OCI-LY7 (cell line): ENCODE measurements at regions not wholly inside any gene's neighbourhood (a gene's known extent, or its start where the extent isn't known, plus 50 kb on each side); places are given as distances from the start of the nearest gene placed in this dataset.

Experiments
- BruUV-seq: library from RNA; stranded (reverse); fragments of 400-500 nt; replicated peaks from 2 replicates; lab custom pipeline; 2021; lab: Mats Ljungman, UMichigan
- CTCF ChIA-PET: fragments of 300-600 bp; sonication (Branson Sonifier 250); formaldehyde crosslinking; loops from one replicate; lab custom pipeline; 2022; ENCODE audit warnings: antibody characterized with exemption; ENCODE audit not compliant: unreplicated experiment; lab: Charles Lee
- POLR2A ChIA-PET: fragments of 300-600 bp; sonication (Branson Sonifier 250); formaldehyde crosslinking; loops from one replicate; lab custom pipeline; 2022; ENCODE audit warnings: antibody characterized with exemption; lab: Charles Lee
- DNase-seq: peaks from one replicate; pipeline ENCODE4 v3.0.0-alpha.2; 2015; ENCODE audit warnings: low spot score
- H2AFZ ChIP-seq: fragments of 200-600 bp; sonication (generic), shearing (Covaris generic); 2 replicates; pipeline ENCODE4 v1.6.1; 2014; ENCODE audit warnings: mild to moderate bottlenecking, antibody characterized with exemption, low read length, moderate library complexity
- H3K27ac ChIP-seq: fragments of 200-600 bp; sonication (generic); 2 replicates; pipeline ENCODE4 v1.5.1; 2014; ENCODE audit warnings: mixed run types, low read depth, mild to moderate bottlenecking, moderate library complexity, low read length, inconsistent platforms; ENCODE audit not compliant: poor library complexity, severe bottlenecking
- H3K36me3 ChIP-seq: fragments of 200-600 bp; sonication (generic); 2 replicates; pipeline ENCODE4 v1.6.1; 2014; ENCODE audit warnings: mild to moderate bottlenecking, antibody characterized with exemption, low read length, moderate library complexity, mixed read lengths; ENCODE audit not compliant: insufficient read depth
- H3K4me1 ChIP-seq: fragments of 200-600 bp; sonication (generic); 2 replicates; pipeline ENCODE4 v1.5.1; 2014; ENCODE audit warnings: mild to moderate bottlenecking, low read length; ENCODE audit not compliant: insufficient read depth, poor library complexity, severe bottlenecking
- H3K4me2 ChIP-seq: fragments of 200-600 bp; sonication (generic); 2 replicates; pipeline ENCODE4 v1.6.1; 2014; ENCODE audit warnings: mild to moderate bottlenecking, low read length
- H3K4me3 ChIP-seq: fragments of 200-600 bp; sonication (generic); 2 replicates; pipeline ENCODE4 v1.5.1; 2014; ENCODE audit warnings: mild to moderate bottlenecking, low read depth, low read length; ENCODE audit not compliant: poor library complexity, severe bottlenecking
- H3K79me2 ChIP-seq: fragments of 200-600 bp; sonication (generic); 2 replicates; pipeline ENCODE4 v1.6.1; 2016; ENCODE audit warnings: low read depth, mild to moderate bottlenecking, low read length, moderate library complexity, mixed read lengths; ENCODE audit not compliant: insufficient read depth
- H3K9me2 ChIP-seq: fragments of 200-600 bp; sonication (generic); 2 replicates; pipeline ENCODE4 v1.6.1; 2016; ENCODE audit warnings: mild to moderate bottlenecking, low read length, mixed read lengths; ENCODE audit not compliant: insufficient read depth
- H3K9me3 ChIP-seq: fragments of 200-600 bp; sonication (generic); 2 replicates; pipeline ENCODE4 v1.6.1; 2014; ENCODE audit warnings: mild to moderate bottlenecking, mixed run types, low read length, mixed read lengths
- H4K20me1 ChIP-seq: fragments of 200-600 bp; sonication (generic); 2 replicates; pipeline ENCODE4 v1.6.1; 2014; ENCODE audit warnings: mild to moderate bottlenecking, antibody characterized with exemption, low read length, moderate library complexity, mixed read lengths; ENCODE audit not compliant: insufficient read depth
- CTCF ChIP-seq: fragments of 200-600 bp; sonication (generic); conservative IDR thresholded peaks from 2 replicates; pipeline ENCODE4 v1.5.1; 2014; ENCODE audit warnings: mild to moderate bottlenecking, antibody characterized with exemption, low read length, moderate library complexity, mixed read lengths
- EZH2phosphoT487 ChIP-seq: fragments of 200-600 bp; sonication (generic); IDR thresholded peaks from 2 replicates; pipeline ENCODE4 v1.6.1; 2018; ENCODE audit warnings: low read depth, borderline replicate concordance, mild to moderate bottlenecking, mixed run types, antibody characterized with exemption, low read length, moderate library complexity, mixed read lengths
- intact Hi-C: fragments of 100-400 bp; cut with micrococcal nuclease; formaldehyde crosslinking; loops from one replicate; pipeline ENCODE4 v1.10.0; 2022; ENCODE audit not compliant: unreplicated experiment

DNA sequence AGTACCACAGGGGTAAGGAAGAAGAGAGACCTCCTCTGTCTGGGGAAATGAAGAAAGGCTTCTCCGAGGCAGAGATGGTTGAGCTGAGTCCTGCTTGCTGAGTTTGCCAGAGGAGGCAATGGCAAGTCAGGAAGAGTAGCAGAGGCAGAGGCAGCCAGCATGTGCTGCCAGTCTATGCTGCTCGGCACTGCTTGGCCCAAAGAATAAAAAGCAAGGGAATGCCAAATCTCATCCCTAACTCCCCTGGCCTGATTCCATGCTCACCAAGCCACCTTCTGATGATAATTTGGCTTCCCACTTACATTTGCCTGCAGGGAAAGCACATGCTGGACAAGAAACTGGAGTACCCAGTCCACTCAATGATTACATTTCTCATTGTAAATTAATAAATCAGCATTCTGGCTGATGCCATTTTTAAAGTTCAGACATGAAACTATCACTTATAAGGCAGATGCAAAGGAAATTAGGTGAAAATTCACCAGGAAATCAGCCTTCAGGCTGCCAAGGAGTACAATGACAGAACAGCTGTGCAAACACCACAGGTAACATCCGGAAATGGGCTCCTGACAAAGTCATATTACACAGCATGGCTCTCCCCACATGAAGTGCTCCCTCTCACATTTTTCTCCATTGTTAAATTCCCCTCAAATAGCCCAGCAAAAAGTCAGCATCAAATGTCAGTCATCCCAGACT, 245.9 kb downstream of the MTERF1 start:
- intact Hi-C loops = no loop called here
- no peak overlapping the region for H3K27ac ChIP-seq
- ChIA-PET CTCF (no interaction called here), POLR2A (interaction anchor here (1.2 kb wide), 1 partner anchor 12 kb away, joined by 3 read pairs; no protein-coding TSS in a partner anchor)
- DNase-seq = no peak
- BruUV-seq = no TSS peak
- TF ChIP-seq CTCF (no peak), EZH2phosphoT487 (no peak)
- H4K20me1 ChIP-seq = no peaks in the 10 kb centered on the region; the same call in 1 of the 2 replicates
- H2AFZ ChIP-seq = no peak overlapping the region
- H3K79me2 ChIP-seq = no peaks in the 10 kb centered on the region
- no peaks in the 10 kb centered on the region for H3K9me2 ChIP-seq
- no peak overlapping the region for H3K4me2 ChIP-seq
- H3K4me3 ChIP-seq = no peak overlapping the region
- H3K36me3 ChIP-seq = no peaks in the 10 kb centered on the region
- no peaks in the 10 kb centered on the region for H3K9me3 ChIP-seq
- H3K4me1 ChIP-seq = no peaks in the 10 kb centered on the region

GRCh38 chr7:91636129-91636724, 244.3 kb downstream of the MTERF1 start:
- H3K4me3 ChIP-seq = no peak overlapping the region
- intact Hi-C loops = no loop called here
- peak; percentile 21 for DNase-seq

More at GRCh38 chr7:91636129-91636724, 244.3 kb downstream of the MTERF1 start:
- ChIA-PET CTCF (no interaction called here), POLR2A (no interaction called here)
- no peaks in the 10 kb centered on the region for H3K9me2 ChIP-seq
- H3K4me2 ChIP-seq = no peak overlapping the region
- no peaks in the 10 kb centered on the region for H3K36me3 ChIP-seq
- H3K79me2 ChIP-seq = no peaks in the 10 kb centered on the region
- H3K27ac ChIP-seq = no peak overlapping the region
- no peaks in the 10 kb centered on the region for H3K9me3 ChIP-seq
- H4K20me1 ChIP-seq = no peaks in the 10 kb centered on the region; the same call in 1 of the 2 replicates
- TF ChIP-seq CTCF (peak; percentile 73), EZH2phosphoT487 (no peak)
- no TSS peak for BruUV-seq
- no peak overlapping the region for H2AFZ ChIP-seq
- H3K4me1 ChIP-seq = no peaks in the 10 kb centered on the region
